ENCODE measurements at regions not wholly inside any gene's neighbourhood (a gene's known extent, or its start where the extent isn't known, plus 50 kb on each side); places are given as distances from the start of the nearest gene placed in this dataset.
"Not testable (repeated sequence)": the region's sequence is repeated elsewhere in the genome, so short reads cannot be mapped to it uniquely, and the experiment has no call there.

DNA sequence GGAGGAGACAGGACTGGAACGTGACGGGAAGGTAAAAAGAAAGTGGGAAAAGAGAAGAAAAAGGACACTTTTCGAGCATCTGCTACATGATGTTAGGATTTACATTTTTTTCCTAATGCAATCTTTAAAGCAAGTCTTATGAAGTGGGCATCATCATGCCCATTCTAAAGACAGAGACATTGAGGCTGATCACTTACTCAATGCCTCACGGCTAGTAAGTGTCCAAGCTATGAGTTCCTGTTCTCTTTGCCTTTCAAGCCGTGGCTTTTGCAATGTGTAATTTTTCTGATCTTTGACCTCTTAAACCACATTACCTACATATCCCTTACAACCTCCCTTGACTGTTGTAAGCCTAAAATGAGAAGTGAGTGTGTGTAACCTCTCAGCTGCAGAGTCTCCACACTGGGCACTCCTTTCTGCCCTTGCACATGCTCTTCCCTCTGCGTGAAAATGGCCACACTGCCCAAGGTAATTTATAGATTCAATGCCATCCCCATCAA lies 649.2 kb downstream of the RNF144A start:
- Histone ChIP-seq H3K36me3 (ENCODE audit: control insufficient read depth in 2 of 2, insufficient read depth in 2 of 2, low read length in 2 of 2) (no peaks in the 10 kb centered on the region), H3K27me3 (ENCODE audit: control insufficient read depth in 1 of 2, insufficient read depth in 2 of 2, low read length in 2 of 2) (no peaks in the 10 kb centered on the region), H3K4me3 (ENCODE audit: low read length in 2 of 2) (no peak overlapping the region), H3K9me3 (ENCODE audit: control insufficient read depth in 2 of 2, low read length in 2 of 2) (no peaks in the 10 kb centered on the region), H3K4me1 (ENCODE audit: control insufficient read depth, insufficient read depth, low read length) (no peaks in the 10 kb centered on the region), H3K27ac (ENCODE audit: low read length) (no peak overlapping the region), H3K9ac (ENCODE audit: low read length in 2 of 2) (no peak overlapping the region)

DNA sequence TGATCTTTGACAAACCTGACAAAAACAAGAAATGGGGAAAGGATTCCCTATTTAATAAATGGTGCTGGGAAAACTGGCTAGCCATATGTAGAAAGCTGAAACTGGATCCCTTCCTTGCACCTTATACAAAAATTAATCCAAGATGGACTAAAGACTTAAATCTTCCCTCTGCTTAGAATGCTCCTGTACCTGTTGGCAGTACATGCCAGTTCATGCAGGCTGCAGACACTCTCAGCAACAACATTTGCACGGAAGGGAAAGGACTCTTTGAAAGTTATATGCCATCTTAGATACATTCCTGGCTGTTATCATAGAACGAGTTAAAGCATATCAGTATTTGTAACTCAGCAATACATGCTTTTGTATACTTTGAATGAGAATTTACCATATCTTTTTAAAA lies 649.9 kb downstream of the RNF144A start:
- not testable (repeated sequence) for H3K4me1 ChIP-seq (ENCODE audit: control insufficient read depth, insufficient read depth, low read length); H3K9ac ChIP-seq (ENCODE audit: low read length in 2 of 2); H3K9me3 ChIP-seq (ENCODE audit: control insufficient read depth in 2 of 2, low read length in 2 of 2); H3K27ac ChIP-seq (ENCODE audit: low read length); H3K27me3 ChIP-seq (ENCODE audit: control insufficient read depth in 1 of 2, insufficient read depth in 2 of 2, low read length in 2 of 2); H3K4me3 ChIP-seq (ENCODE audit: low read length in 2 of 2); H3K36me3 ChIP-seq (ENCODE audit: control insufficient read depth in 2 of 2, insufficient read depth in 2 of 2, low read length in 2 of 2)

DNA sequence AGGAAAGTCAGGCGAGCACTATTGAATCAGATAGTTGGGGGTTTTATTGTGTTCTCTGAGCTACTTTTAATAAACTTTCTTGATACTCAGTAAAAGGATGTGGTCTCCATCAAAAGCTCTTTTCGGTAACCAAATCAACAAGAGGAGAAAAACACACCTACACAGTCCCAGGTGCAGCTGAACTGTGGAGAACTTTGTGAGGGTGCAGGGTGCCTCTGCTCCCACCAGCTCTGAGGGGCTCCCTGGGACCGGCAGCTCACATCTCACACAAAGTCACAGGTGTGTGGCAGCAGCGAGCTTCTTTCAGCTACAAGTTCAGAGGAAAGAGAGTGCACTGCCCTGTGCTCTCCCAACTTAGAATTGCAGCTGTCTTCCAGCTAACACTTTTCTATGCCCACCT lies 650.4 kb downstream of the RNF144A start:
- Histone ChIP-seq H3K9me3 (ENCODE audit: control insufficient read depth in 2 of 2, low read length in 2 of 2) (no peaks in the 10 kb centered on the region), H3K4me1 (ENCODE audit: control insufficient read depth, insufficient read depth, low read length) (no peaks in the 10 kb centered on the region), H3K4me3 (ENCODE audit: low read length in 2 of 2) (no peak overlapping the region), H3K36me3 (ENCODE audit: control insufficient read depth in 2 of 2, insufficient read depth in 2 of 2, low read length in 2 of 2) (no peaks in the 10 kb centered on the region), H3K27ac (ENCODE audit: low read length) (no peak overlapping the region), H3K9ac (ENCODE audit: low read length in 2 of 2) (no peak overlapping the region), H3K27me3 (ENCODE audit: control insufficient read depth in 1 of 2, insufficient read depth in 2 of 2, low read length in 2 of 2) (no peaks in the 10 kb centered on the region)

DNA sequence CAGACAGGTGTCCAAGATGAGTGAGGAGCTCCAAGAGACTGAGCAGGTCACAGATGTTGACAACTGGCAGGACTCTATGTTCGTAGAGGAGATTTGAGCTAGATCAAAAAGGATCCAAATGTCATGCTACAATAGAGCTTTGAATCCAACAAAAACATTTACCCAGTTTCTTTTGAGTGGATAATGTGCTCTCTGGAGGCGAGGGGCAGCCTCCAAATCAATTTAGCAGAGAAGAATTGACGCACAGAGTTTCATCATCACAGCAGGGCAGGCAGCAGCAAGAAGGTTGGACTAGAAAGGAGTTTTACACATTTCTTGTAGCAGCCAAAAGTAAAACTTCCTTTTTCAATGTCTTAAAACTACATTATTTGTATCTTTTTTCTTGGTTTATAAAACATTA lies 653.0 kb downstream of the RNF144A start:
- no peaks in the 10 kb centered on the region for H3K36me3 ChIP-seq (ENCODE audit: control insufficient read depth in 2 of 2, insufficient read depth in 2 of 2, low read length in 2 of 2)
- no peaks in the 10 kb centered on the region for H3K4me1 ChIP-seq (ENCODE audit: control insufficient read depth, insufficient read depth, low read length)
- no peaks in the 10 kb centered on the region for H3K27me3 ChIP-seq (ENCODE audit: control insufficient read depth in 1 of 2, insufficient read depth in 2 of 2, low read length in 2 of 2)
- no peak overlapping the region for H3K27ac ChIP-seq (ENCODE audit: low read length)
- H3K9ac ChIP-seq (ENCODE audit: low read length in 2 of 2) = no peak overlapping the region
- H3K9me3 ChIP-seq (ENCODE audit: control insufficient read depth in 2 of 2, low read length in 2 of 2) = no peaks in the 10 kb centered on the region
- H3K4me3 ChIP-seq (ENCODE audit: low read length in 2 of 2) = no peak overlapping the region

DNA sequence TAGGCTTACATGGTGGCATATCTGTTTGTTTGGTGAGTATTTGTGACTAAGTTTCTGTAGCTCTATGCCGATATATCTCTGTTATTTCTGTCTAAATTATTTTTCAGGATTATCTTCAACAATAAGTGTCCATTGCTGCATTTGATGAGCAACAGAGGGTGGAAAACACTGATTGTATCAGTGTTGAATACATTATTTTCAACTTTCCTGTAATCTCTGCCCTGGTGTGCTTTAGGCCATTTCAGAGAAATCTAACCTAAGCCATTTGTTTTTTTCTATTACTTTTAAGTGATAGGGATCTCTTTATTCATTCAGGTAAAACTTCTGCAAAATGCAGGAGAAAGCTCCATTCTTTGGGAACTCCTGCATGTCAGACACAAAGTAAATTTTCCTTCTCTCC lies 654.5 kb downstream of the RNF144A start:
- H3K9ac ChIP-seq (ENCODE audit: low read length in 2 of 2) = no peak overlapping the region
- H3K36me3 ChIP-seq (ENCODE audit: control insufficient read depth in 2 of 2, insufficient read depth in 2 of 2, low read length in 2 of 2) = no peaks in the 10 kb centered on the region
- H3K4me3 ChIP-seq (ENCODE audit: low read length in 2 of 2) = no peak overlapping the region
- H3K27me3 ChIP-seq (ENCODE audit: control insufficient read depth in 1 of 2, insufficient read depth in 2 of 2, low read length in 2 of 2) = no peaks in the 10 kb centered on the region
- H3K27ac ChIP-seq (ENCODE audit: low read length) = no peak overlapping the region
- no peaks in the 10 kb centered on the region for H3K4me1 ChIP-seq (ENCODE audit: control insufficient read depth, insufficient read depth, low read length)
- H3K9me3 ChIP-seq (ENCODE audit: control insufficient read depth in 2 of 2, low read length in 2 of 2) = no peaks in the 10 kb centered on the region

DNA sequence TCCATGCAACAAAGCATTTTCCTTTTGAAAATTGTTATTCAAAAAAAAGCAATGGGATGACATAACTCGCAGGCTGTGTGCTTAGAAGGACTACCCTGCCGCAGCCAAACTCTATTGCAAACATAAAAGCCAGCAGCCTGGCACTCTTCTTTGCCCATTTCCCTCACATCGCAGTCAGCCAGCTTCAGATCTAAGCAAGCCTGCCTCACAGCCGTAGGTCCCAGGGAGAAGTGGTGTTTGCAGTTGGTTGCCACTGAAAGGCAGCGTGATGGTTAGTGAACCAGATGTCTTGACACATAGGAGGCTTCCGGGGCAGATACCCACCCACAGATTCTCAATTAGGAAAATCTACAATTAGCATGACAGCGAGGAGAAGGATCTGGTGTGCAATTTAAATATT lies 655.2 kb downstream of the RNF144A start:
- no peaks in the 10 kb centered on the region for H3K9me3 ChIP-seq (ENCODE audit: control insufficient read depth in 2 of 2, low read length in 2 of 2)
- no peak overlapping the region for H3K9ac ChIP-seq (ENCODE audit: low read length in 2 of 2)
- no peaks in the 10 kb centered on the region for H3K4me1 ChIP-seq (ENCODE audit: control insufficient read depth, insufficient read depth, low read length)
- no peak overlapping the region for H3K27ac ChIP-seq (ENCODE audit: low read length)
- no peaks in the 10 kb centered on the region for H3K36me3 ChIP-seq (ENCODE audit: control insufficient read depth in 2 of 2, insufficient read depth in 2 of 2, low read length in 2 of 2)
- H3K4me3 ChIP-seq (ENCODE audit: low read length in 2 of 2) = no peak overlapping the region
- H3K27me3 ChIP-seq (ENCODE audit: control insufficient read depth in 1 of 2, insufficient read depth in 2 of 2, low read length in 2 of 2) = no peaks in the 10 kb centered on the region

DNA sequence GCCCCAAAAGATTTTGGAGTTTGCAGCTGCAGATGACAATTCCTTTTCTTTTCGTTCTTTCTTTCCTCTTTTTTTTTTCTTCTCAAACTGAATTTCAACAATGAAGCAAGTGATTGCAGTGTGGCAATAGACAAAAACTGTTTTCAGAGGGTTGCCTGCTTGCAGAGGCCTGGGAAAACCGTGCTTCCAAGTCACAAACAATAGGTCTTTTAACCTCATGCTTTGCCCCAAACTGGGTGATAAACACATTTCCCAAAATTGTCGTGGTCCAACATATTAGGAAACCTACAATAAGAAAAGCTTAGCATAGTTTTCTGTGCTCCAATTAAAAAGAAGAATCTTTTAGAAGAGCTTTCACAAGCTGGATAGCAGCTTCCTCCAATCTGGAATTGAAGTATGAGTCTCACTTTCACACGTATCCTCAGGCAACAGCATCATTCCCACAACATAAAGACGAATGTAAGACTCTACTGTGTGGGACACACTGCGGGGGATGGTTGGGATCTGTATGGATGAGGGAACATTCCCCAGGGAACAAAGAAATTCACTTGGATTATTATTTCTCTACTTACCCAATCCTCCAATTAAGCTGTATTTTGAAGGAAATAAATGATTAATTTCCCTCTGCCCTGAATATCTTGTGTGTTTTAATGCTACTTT lies 656.1 kb downstream of the RNF144A start:
- Histone ChIP-seq H3K9ac (ENCODE audit: low read length in 2 of 2) (no peak overlapping the region), H3K4me1 (ENCODE audit: control insufficient read depth, insufficient read depth, low read length) (no peaks in the 10 kb centered on the region)

DNA sequence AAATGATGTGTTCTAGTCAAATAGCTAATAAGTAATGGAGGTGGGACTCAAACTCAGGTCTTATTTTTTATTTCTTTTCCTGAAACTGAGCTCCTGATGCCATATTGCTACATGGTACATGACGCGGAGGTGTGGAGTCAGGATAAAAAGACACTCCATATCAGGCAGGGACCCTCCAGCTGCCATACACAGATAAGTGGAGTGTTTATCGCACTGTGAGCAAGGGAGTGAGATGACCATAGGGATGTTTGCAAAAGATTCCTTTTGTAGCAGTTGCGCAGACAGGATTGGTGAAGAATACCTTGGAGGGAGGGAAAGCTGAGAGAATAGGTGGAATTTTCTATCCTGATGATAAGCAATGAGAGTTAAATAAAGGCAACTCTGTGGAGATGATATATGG lies 657.2 kb downstream of the RNF144A start:
- Histone ChIP-seq H3K4me1 (ENCODE audit: control insufficient read depth, insufficient read depth, low read length) (no peaks in the 10 kb centered on the region), H3K4me3 (ENCODE audit: low read length in 2 of 2) (no peak overlapping the region), H3K9ac (ENCODE audit: low read length in 2 of 2) (no peak overlapping the region), H3K27me3 (ENCODE audit: control insufficient read depth in 1 of 2, insufficient read depth in 2 of 2, low read length in 2 of 2) (no peaks in the 10 kb centered on the region), H3K9me3 (ENCODE audit: control insufficient read depth in 2 of 2, low read length in 2 of 2) (peaks cover 0 to 2% of the 10 kb centered on the region in 2 donors), H3K36me3 (ENCODE audit: control insufficient read depth in 2 of 2, insufficient read depth in 2 of 2, low read length in 2 of 2) (no peaks in the 10 kb centered on the region), H3K27ac (ENCODE audit: low read length) (no peak overlapping the region)

More for the DNA sequence above, 656.1 kb downstream of the RNF144A start:
- Histone ChIP-seq H3K27me3 (ENCODE audit: control insufficient read depth in 1 of 2, insufficient read depth in 2 of 2, low read length in 2 of 2) (no peaks in the 10 kb centered on the region), H3K4me3 (ENCODE audit: low read length in 2 of 2) (no peak overlapping the region), H3K9me3 (ENCODE audit: control insufficient read depth in 2 of 2, low read length in 2 of 2) (peaks cover 0 to 2% of the 10 kb centered on the region in 2 donors), H3K36me3 (ENCODE audit: control insufficient read depth in 2 of 2, insufficient read depth in 2 of 2, low read length in 2 of 2) (no peaks in the 10 kb centered on the region), H3K27ac (ENCODE audit: low read length) (no peak overlapping the region)

DNA sequence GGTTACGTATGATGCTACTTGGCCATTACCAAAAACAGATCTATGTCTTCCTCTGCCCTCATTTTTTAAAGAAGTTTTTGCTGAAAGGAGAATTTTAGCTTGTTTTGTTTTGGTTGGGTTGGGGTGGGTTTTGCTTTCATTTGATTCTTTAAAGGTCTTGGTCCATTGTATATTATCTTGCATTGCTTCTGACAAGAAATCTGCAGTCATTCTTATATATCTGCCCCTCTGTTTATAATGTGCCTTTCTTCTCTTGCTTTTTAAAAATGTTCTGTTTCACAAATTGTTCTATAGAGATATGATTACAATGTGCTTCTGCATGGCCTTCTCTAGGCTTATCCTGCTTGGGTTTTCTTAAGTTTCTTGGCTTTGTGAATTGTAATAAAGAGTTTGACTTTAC lies 660.6 kb downstream of the RNF144A start:
- Histone ChIP-seq H3K27ac (ENCODE audit: low read length) (no peak overlapping the region), H3K4me1 (ENCODE audit: control insufficient read depth, insufficient read depth, low read length) (no peaks in the 10 kb centered on the region), H3K36me3 (ENCODE audit: control insufficient read depth in 2 of 2, insufficient read depth in 2 of 2, low read length in 2 of 2) (no peaks in the 10 kb centered on the region), H3K9me3 (ENCODE audit: control insufficient read depth in 2 of 2, low read length in 2 of 2) (peaks cover 0 to 2% of the 10 kb centered on the region in 2 donors), H3K27me3 (ENCODE audit: control insufficient read depth in 1 of 2, insufficient read depth in 2 of 2, low read length in 2 of 2) (no peaks in the 10 kb centered on the region), H3K9ac (ENCODE audit: low read length in 2 of 2) (no peak overlapping the region), H3K4me3 (ENCODE audit: low read length in 2 of 2) (no peak overlapping the region)

DNA sequence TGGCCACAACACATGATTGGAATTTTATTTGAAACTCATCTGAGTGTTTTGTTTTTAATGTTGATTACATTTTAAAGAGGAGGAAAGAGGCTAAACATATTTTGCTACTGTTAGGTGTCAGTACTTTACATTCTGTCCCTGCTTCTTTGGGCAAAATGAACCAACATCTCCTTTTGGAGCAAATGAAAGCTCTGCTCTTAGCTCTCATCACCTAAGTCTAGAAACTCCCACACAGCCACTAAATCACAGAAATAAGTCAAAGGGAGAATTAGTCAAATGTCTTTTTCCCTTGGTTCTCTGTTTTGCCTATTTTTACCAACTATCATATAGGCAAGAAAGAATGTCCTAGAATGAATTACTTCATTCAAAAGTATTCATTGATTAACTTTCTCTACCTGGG lies 666.8 kb downstream of the RNF144A start:
- no peaks in the 10 kb centered on the region for H3K36me3 ChIP-seq (ENCODE audit: control insufficient read depth in 2 of 2, insufficient read depth in 2 of 2, low read length in 2 of 2)
- H3K4me3 ChIP-seq (ENCODE audit: low read length in 2 of 2) = no peak overlapping the region
- no peaks in the 10 kb centered on the region for H3K9me3 ChIP-seq (ENCODE audit: control insufficient read depth in 2 of 2, low read length in 2 of 2)
- no peaks in the 10 kb centered on the region for H3K4me1 ChIP-seq (ENCODE audit: control insufficient read depth, insufficient read depth, low read length)
- H3K9ac ChIP-seq (ENCODE audit: low read length in 2 of 2) = no peak overlapping the region
- H3K27me3 ChIP-seq (ENCODE audit: control insufficient read depth in 1 of 2, insufficient read depth in 2 of 2, low read length in 2 of 2) = no peaks in the 10 kb centered on the region
- H3K27ac ChIP-seq (ENCODE audit: low read length) = no peak overlapping the region

DNA sequence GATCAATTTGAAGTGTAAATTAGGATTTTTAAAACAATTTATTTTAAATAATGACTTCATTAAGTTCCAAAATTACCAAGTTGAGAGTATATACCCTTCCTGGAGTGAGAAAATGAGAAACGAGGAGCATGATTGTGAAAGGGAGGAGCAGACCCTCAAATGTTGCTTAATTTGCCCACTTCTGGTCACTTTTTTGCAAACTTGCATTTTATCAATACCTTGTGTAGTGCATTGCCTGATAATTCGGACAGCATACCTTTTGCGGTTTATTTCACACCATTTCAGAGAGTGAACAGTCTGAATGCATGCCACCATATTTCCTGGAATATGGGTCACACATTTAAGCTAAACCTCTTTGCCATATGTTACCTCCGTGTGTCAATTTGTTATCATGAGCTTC lies 669.7 kb downstream of the RNF144A start:
- Histone ChIP-seq H3K36me3 (ENCODE audit: control insufficient read depth in 2 of 2, insufficient read depth in 2 of 2, low read length in 2 of 2) (no peaks in the 10 kb centered on the region), H3K4me1 (ENCODE audit: control insufficient read depth, insufficient read depth, low read length) (no peaks in the 10 kb centered on the region), H3K4me3 (ENCODE audit: low read length in 2 of 2) (no peak overlapping the region), H3K27me3 (ENCODE audit: control insufficient read depth in 1 of 2, insufficient read depth in 2 of 2, low read length in 2 of 2) (no peaks in the 10 kb centered on the region), H3K9ac (ENCODE audit: low read length in 2 of 2) (no peak overlapping the region), H3K9me3 (ENCODE audit: control insufficient read depth in 2 of 2, low read length in 2 of 2) (no peaks in the 10 kb centered on the region), H3K27ac (ENCODE audit: low read length) (no peak overlapping the region)

Data from stomach smooth muscle (tissue), 2 donors.